PC-3 (cell line): ENCODE measurements at regions not wholly inside any gene's neighbourhood (a gene's known extent, or its start where the extent isn't known, plus 50 kb on each side); places are given as distances from the start of the nearest gene placed in this dataset.

Experiments used
- ATAC-seq: fragments of 200-7000 bp; cut with Tn5 transposase; 2 replicates; pipeline ENCODE4 v1.9.1; 2020; ENCODE audit warnings: mild to moderate bottlenecking, moderate library complexity
- BruUV-seq: library from RNA; stranded (reverse); fragments of 400-500 nt; replicated peaks from 2 replicates; lab custom pipeline; 2021; lab: Mats Ljungman, UMichigan
- CTCF ChIA-PET: fragments of 300-600 bp; sonication (Branson Sonifier 250); formaldehyde crosslinking; loops from one replicate; lab custom pipeline; 2022; ENCODE audit warnings: antibody characterized with exemption; lab: Charles Lee
- POLR2A ChIA-PET: fragments of 300-600 bp; sonication (Branson Sonifier 250); formaldehyde crosslinking; loops from one replicate; lab custom pipeline; 2022; ENCODE audit warnings: antibody characterized with exemption; ENCODE audit not compliant: unreplicated experiment; lab: Charles Lee
- DNase-seq: peaks from one replicate; pipeline ENCODE4 v3.0.0-alpha.2; 2015
- H2AFZ ChIP-seq: fragments of 300-600 bp; sonication (generic); 2 replicates; pipeline ENCODE4 v1.6.0; 2016; ENCODE audit warnings: antibody characterized with exemption, low read length
- H3F3A ChIP-seq: fragments of 300-600 bp; sonication (generic); one replicate; pipeline ENCODE4 v1.6.0; 2017; ENCODE audit warnings: antibody characterized with exemption, low read length, control low read depth, mild to moderate bottlenecking; ENCODE audit not compliant: unreplicated experiment
- H3K27ac ChIP-seq: fragments of 300-600 bp; sonication (generic); 2 replicates; pipeline ENCODE4 v1.5.1; 2016; ENCODE audit warnings: mild to moderate bottlenecking, low read length
- H3K27me3 ChIP-seq: fragments of 300-600 bp; sonication (generic); 2 replicates; pipeline ENCODE4 v1.6.1; 2016; ENCODE audit warnings: low read length, mixed read lengths
- H3K36me3 ChIP-seq: fragments of 300-600 bp; sonication (generic); 2 replicates; pipeline ENCODE4 v1.6.1; 2016; ENCODE audit warnings: low read depth, mixed run types, low read length, mixed read lengths
- H3K4me1 ChIP-seq: fragments of 300-600 bp; sonication (generic); 2 replicates; pipeline ENCODE4 v1.5.1; 2016; ENCODE audit warnings: low read length; ENCODE audit not compliant: insufficient read depth
- H3K4me2 ChIP-seq: fragments of 300-600 bp; sonication (generic); 2 replicates; pipeline ENCODE4 v1.6.0; 2016; ENCODE audit warnings: low read length
- H3K4me3 ChIP-seq: fragments of 300-600 bp; sonication (generic); 2 replicates; pipeline ENCODE4 v1.5.1; 2016; ENCODE audit warnings: mild to moderate bottlenecking, low read length, mixed read lengths
- H3K79me2 ChIP-seq: fragments of 300-600 bp; sonication (generic); 2 replicates; pipeline ENCODE4 v1.6.1; 2017; ENCODE audit warnings: low read length, mixed read lengths
- H3K9ac ChIP-seq: fragments of 300-600 bp; sonication (generic); 2 replicates; pipeline ENCODE4 v1.6.0; 2016; ENCODE audit warnings: mild to moderate bottlenecking, low read length
- H3K9me2 ChIP-seq: fragments of 300-600 bp; sonication (generic); replicated peaks from 2 replicates; pipeline ENCODE4 v1.6.1; 2016; ENCODE audit warnings: mixed run types, low read length, mixed read lengths
- H3K9me3 ChIP-seq: fragments of 300-600 bp; sonication (generic); 2 replicates; pipeline ENCODE4 v1.6.1; 2016; ENCODE audit warnings: low read length, mixed read lengths
- H4K20me1 ChIP-seq: fragments of 300-600 bp; sonication (generic); 2 replicates; pipeline ENCODE4 v1.6.1; 2016; ENCODE audit warnings: low read length, mixed read lengths
- CTCF ChIP-seq: fragments of 300-600 bp; sonication (generic); conservative IDR thresholded peaks from 2 replicates; pipeline ENCODE4 v1.5.1; 2017; ENCODE audit warnings: antibody characterized with exemption, low read depth, mild to moderate bottlenecking, low read length
- EZH2 ChIP-seq: fragments of 300-600 bp; sonication (generic); IDR thresholded peaks from one replicate; pipeline ENCODE4 v1.6.1; 2017; ENCODE audit warnings: antibody characterized with exemption, mild to moderate bottlenecking, low read length; ENCODE audit not compliant: unreplicated experiment
- EZH2phosphoT487 ChIP-seq: fragments of 300-600 bp; sonication (generic); IDR thresholded peaks from 2 replicates; pipeline ENCODE4 v1.6.1; 2018; ENCODE audit warnings: mild to moderate bottlenecking, antibody characterized with exemption, low read length, borderline replicate concordance
- intact Hi-C: fragments of 100-400 bp; cut with micrococcal nuclease; formaldehyde crosslinking; loops from 2 replicates; pipeline ENCODE4 v1.9.0; 2023

- no peak overlapping the region for H2AFZ ChIP-seq
- ChIA-PET POLR2A (no interaction called here), CTCF (interaction anchor here (0.5 kb wide), 1 partner anchor 1028 kb away, joined by 3 read pairs; no protein-coding TSS in a partner anchor)
- H3K79me2 ChIP-seq = no peaks in the 10 kb centered on the region
- H3K9me2 ChIP-seq = no peaks in the 10 kb centered on the region
- DNase-seq (no peak), ATAC-seq (no peak)
- H3K36me3 ChIP-seq = no peaks in the 10 kb centered on the region
- no peak overlapping the region for H3K9ac ChIP-seq
- H3K27me3 ChIP-seq = 0 out of 2 replicates have a peak, but pooled peaks cover 3% of the 10 kb centered on the region
- intact Hi-C loops = no loop called here
- H4K20me1 ChIP-seq = no peaks in the 10 kb centered on the region
- H3K4me2 ChIP-seq = no peak overlapping the region
- no peak overlapping the region for H3K27ac ChIP-seq
- H3F3A ChIP-seq = no peaks in the 10 kb centered on the region
- BruUV-seq = no TSS peak
- no peak for TF ChIP-seq EZH2
- TF ChIP-seq EZH2phosphoT487 = no peak
- no peak for TF ChIP-seq CTCF
- H3K4me1 ChIP-seq = no peaks in the 10 kb centered on the region
- no peak overlapping the region for H3K4me3 ChIP-seq
- H3K9me3 ChIP-seq = no peaks in the 10 kb centered on the region
Observed at GRCh38 chr22:26852176-26852575, 194.8 kb downstream of the MIAT start.

GRCh38 chr22:26853071-26853470 is 195.7 kb downstream of the MIAT start:
- ATAC-seq = no peak
- Histone ChIP-seq H3K9me3 (no peaks in the 10 kb centered on the region), H3K4me3 (no peak overlapping the region), H3K9ac (no peak overlapping the region), H3K4me1 (no peaks in the 10 kb centered on the region), H3K36me3 (no peaks in the 10 kb centered on the region), H4K20me1 (no peaks in the 10 kb centered on the region), H3K9me2 (no peaks in the 10 kb centered on the region), H3K27ac (no peak overlapping the region), H3F3A (no peaks in the 10 kb centered on the region), H2AFZ (no peak overlapping the region), H3K4me2 (no peak overlapping the region), H3K79me2 (no peaks in the 10 kb centered on the region), H3K27me3 (0 out of 2 replicates have a peak, but pooled peaks cover 3% of the 10 kb centered on the region)
- TF ChIP-seq CTCF = no peak
- no peak for TF ChIP-seq EZH2phosphoT487
- no peak for TF ChIP-seq EZH2
- intact Hi-C loops = no loop called here
- DNase-seq = no peak
- ChIA-PET CTCF (no interaction called here), POLR2A (no interaction called here)
- BruUV-seq = no TSS peak

- CTCF ChIA-PET = no interaction called here
- DNase-seq (no peak), ATAC-seq (no peak)
- H3F3A ChIP-seq = no peaks in the 10 kb centered on the region
- no peaks in the 10 kb centered on the region for H3K79me2 ChIP-seq
- TF ChIP-seq EZH2phosphoT487 (no peak), CTCF (no peak), EZH2 (no peak)
- no peaks in the 10 kb centered on the region for H3K4me1 ChIP-seq
- H3K9me3 ChIP-seq = no peaks in the 10 kb centered on the region
- no peak overlapping the region for H3K4me2 ChIP-seq
- BruUV-seq = no TSS peak
- no peaks in the 10 kb centered on the region for H3K36me3 ChIP-seq
- no peaks in the 10 kb centered on the region for H4K20me1 ChIP-seq
- 0 out of 2 replicates have a peak, but pooled peaks cover 3% of the 10 kb centered on the region for H3K27me3 ChIP-seq
- intact Hi-C loops = no loop called here
- no peak overlapping the region for H3K9ac ChIP-seq
- no peak overlapping the region for H3K4me3 ChIP-seq
- no peak overlapping the region for H3K27ac ChIP-seq
- no peaks in the 10 kb centered on the region for H3K9me2 ChIP-seq
- POLR2A ChIA-PET = no interaction called here
- no peak overlapping the region for H2AFZ ChIP-seq
Observed at GRCh38 chr22:26853495-26853894, 196.1 kb downstream of the MIAT start.
